ENCODE measurements at regions not wholly inside any gene's neighbourhood (a gene's known extent, or its start where the extent isn't known, plus 50 kb on each side); places are given as distances from the start of the nearest gene placed in this dataset.

DNA sequence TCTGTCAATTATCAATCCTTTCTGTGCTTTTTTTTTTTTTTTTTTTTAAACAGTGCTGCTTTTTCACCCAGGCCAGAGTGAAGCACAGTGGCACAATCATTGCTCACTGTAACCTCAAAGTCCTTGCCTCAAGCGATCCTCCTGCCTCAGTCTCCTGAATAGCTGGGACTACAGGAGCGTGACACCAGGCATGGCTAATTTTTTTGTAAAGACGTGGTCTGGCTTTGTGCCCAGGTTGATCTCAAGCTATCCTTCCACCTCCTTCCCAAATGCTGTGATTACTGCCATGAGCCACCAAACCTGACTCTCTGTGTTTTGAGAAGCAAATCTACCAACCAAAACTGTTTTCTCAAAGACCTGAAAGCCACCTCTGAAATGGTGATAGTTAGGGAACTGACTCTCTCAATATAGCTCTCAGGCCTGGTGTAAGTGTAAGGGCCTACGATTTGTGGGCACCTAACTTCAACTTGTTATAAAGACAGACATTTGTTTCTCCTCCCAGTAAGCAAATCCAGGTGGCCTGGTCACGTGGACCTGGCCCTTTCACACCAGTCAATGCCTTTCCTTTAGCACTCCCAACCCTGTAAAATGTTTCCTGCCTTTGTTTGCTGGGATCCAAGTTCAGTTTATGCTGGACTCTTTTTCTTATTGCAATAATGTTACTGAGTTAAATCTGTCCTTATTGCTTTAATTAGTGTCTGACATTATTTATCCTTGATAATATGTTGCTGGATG is 2015.9 kb downstream of the PCDH7 start:
- Histone ChIP-seq H3K36me3 (ENCODE audit: control insufficient read depth, insufficient read depth, low read length) (no peaks in the 10 kb centered on the region), H3K4me3 (ENCODE audit: low read depth, low read length) (no peak overlapping the region), H3K27me3 (ENCODE audit: control insufficient read depth, insufficient read depth, low read length) (no peaks in the 10 kb centered on the region)
- TF ChIP-seq, protein P1, sequence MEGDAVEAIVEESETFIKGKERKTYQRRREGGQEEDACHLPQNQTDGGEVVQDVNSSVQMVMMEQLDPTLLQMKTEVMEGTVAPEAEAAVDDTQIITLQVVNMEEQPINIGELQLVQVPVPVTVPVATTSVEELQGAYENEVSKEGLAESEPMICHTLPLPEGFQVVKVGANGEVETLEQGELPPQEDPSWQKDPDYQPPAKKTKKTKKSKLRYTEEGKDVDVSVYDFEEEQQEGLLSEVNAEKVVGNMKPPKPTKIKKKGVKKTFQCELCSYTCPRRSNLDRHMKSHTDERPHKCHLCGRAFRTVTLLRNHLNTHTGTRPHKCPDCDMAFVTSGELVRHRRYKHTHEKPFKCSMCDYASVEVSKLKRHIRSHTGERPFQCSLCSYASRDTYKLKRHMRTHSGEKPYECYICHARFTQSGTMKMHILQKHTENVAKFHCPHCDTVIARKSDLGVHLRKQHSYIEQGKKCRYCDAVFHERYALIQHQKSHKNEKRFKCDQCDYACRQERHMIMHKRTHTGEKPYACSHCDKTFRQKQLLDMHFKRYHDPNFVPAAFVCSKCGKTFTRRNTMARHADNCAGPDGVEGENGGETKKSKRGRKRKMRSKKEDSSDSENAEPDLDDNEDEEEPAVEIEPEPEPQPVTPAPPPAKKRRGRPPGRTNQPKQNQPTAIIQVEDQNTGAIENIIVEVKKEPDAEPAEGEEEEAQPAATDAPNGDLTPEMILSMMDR (IDR thresholded peaks at IDR 0.05; ENCODE audit: insufficient read depth, low read length, poor library complexity, severe bottlenecking) = no peak
- peak; percentile 29 for DNase-seq (ENCODE audit: low read depth)

DNA sequence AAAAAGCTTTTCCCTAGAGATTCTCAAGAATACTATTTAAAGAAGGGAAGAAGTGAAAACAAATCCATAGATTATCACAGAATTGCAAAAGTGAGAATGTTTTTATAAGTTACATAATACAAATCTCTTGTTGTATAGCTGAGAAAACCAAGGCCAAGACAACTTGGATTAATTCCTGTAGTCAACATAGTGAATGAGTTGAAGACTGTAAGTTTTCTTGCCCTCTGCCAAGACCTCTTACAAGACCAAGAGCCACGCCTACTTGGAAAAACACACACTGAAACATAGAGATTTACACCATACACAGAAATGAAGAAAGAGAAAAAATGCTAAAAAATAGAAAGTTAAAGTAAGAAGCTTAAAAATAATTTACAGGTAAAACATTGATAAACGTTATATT is 2024.0 kb downstream of the PCDH7 start:
- DNase-seq (ENCODE audit: low read depth) = no peak
- Histone ChIP-seq H3K4me3 (ENCODE audit: low read depth, low read length) (no peak overlapping the region), H3K27me3 (ENCODE audit: control insufficient read depth, insufficient read depth, low read length) (no peaks in the 10 kb centered on the region), H3K36me3 (ENCODE audit: control insufficient read depth, insufficient read depth, low read length) (no peaks in the 10 kb centered on the region)
- TF ChIP-seq, protein P1 (IDR thresholded peaks at IDR 0.05; ENCODE audit: insufficient read depth, low read length, poor library complexity, severe bottlenecking) = no peak

DNA sequence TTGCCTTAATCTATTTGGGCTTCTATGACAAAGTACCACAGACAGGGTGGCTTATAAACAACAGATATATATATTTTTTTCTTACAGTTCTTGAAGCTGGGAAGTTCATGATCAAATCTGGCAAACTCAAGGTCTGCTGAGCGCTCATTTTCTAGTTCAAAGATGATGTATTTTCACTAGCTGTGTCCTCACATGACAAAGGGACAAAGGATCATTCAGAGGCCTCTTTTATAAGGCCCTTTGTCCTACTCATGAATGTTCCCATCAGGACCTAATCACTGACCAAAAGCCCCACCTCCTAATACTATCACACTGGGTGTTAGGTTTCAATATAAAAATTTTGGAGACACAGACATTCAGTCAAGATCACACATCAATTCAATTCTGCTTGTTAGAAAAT is 2025.2 kb downstream of the PCDH7 start:
- Histone ChIP-seq H3K27me3 (ENCODE audit: control insufficient read depth, insufficient read depth, low read length) (no peaks in the 10 kb centered on the region), H3K4me3 (ENCODE audit: low read depth, low read length) (no peak overlapping the region), H3K36me3 (ENCODE audit: control insufficient read depth, insufficient read depth, low read length) (no peaks in the 10 kb centered on the region)
- DNase-seq (ENCODE audit: low read depth) = no peak
- TF ChIP-seq, protein P1 (IDR thresholded peaks at IDR 0.05; ENCODE audit: insufficient read depth, low read length, poor library complexity, severe bottlenecking) = no peak

DNA sequence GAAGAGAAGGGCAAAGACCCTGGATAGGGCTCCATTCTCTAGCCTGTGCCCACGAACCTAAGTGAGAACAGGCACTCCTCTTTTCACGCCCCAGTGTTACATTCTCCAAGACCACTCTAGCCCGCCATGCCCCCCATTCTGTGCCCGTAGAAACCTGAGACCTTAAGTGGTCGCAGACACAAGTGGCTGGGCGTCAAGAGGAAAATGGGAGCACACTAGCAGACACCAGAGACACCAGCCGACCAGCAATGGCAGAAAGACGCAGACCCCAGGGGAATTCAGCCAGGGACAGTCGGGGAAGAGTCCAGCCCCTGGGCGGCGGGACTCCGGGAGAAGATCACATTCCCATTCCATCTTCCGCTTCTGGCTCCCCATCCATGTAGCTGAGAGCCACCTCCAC is 2027.9 kb downstream of the PCDH7 start:
- no peak for DNase-seq (ENCODE audit: low read depth)
- H3K36me3 ChIP-seq (ENCODE audit: control insufficient read depth, insufficient read depth, low read length) = no peaks in the 10 kb centered on the region
- no peak overlapping the region for H3K4me3 ChIP-seq (ENCODE audit: low read depth, low read length)
- no peaks in the 10 kb centered on the region for H3K27me3 ChIP-seq (ENCODE audit: control insufficient read depth, insufficient read depth, low read length)
- TF ChIP-seq, protein P1 (IDR thresholded peaks at IDR 0.05; ENCODE audit: insufficient read depth, low read length, poor library complexity, severe bottlenecking) = no peak

DNA sequence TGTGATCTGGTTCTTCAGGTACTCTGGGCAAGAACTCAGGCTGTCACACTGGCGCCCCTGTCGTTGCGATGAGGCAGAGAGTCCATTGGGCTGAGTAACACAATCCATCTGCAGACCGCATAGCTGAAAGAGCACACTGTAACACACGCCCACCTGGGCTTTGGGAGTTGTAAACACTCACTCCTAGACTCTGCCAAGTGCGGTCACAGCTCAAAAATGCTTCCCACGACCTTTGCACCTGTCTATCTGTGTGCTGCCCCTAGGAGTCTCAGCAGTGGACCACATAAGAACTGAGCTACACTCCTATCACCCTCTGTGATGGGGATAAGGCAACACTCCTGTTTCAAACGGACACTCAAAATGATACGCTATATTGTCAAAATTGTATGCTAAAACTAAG is 2028.3 kb downstream of the PCDH7 start:
- TF ChIP-seq, protein P1 (IDR thresholded peaks at IDR 0.05; ENCODE audit: insufficient read depth, low read length, poor library complexity, severe bottlenecking) = no peak
- H3K4me3 ChIP-seq (ENCODE audit: low read depth, low read length) = no peak overlapping the region
- DNase-seq (ENCODE audit: low read depth) = no peak

DNA sequence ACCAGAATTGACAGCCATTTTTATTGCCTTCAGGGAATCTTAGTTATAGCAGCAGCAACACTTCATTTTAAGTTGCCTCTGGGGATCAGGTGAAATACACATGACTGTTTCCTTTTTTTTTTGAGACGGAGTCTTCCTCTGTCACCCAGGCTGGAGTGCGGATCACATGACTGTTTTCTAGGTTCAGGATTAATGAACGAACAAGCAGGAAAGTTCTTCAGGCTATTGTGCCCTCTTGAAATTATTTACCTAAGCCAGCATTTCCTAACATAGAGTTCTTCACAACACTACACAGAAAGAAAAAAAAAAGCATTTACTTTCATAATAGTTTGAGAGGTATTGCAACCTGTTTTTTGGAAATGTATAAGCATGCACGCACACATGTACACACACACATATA is 2032.8 kb downstream of the PCDH7 start:
- TF ChIP-seq, protein P1 (IDR thresholded peaks at IDR 0.05; ENCODE audit: insufficient read depth, low read length, poor library complexity, severe bottlenecking) = no peak
- DNase-seq (ENCODE audit: low read depth) = no peak
- H3K36me3 ChIP-seq (ENCODE audit: control insufficient read depth, insufficient read depth, low read length) = no peaks in the 10 kb centered on the region

More for the DNA sequence above, 2028.3 kb downstream of the PCDH7 start:
- H3K36me3 ChIP-seq (ENCODE audit: control insufficient read depth, insufficient read depth, low read length) = no peaks in the 10 kb centered on the region
- H3K27me3 ChIP-seq (ENCODE audit: control insufficient read depth, insufficient read depth, low read length) = no peaks in the 10 kb centered on the region

More for the DNA sequence above, 2032.8 kb downstream of the PCDH7 start:
- H3K27me3 ChIP-seq (ENCODE audit: control insufficient read depth, insufficient read depth, low read length) = no peaks in the 10 kb centered on the region
- H3K4me3 ChIP-seq (ENCODE audit: low read depth, low read length) = no peak overlapping the region

Measured in kidney epithelial cell (primary cell).